Nephron (organoid): ENCODE measurements at regions not wholly inside any gene's neighbourhood (a gene's known extent, or its start where the extent isn't known, plus 50 kb on each side); places are given as distances from the start of the nearest gene placed in this dataset.

Experiments
- H3K27ac Mint-ChIP-seq, 3 experiments: 2 replicates each; pipeline ENCODE4 v1.8.0; 2020; ENCODE audit warnings: mixed read lengths in 3 of 3, mild to moderate bottlenecking in 2 of 3, moderate library complexity in 1 of 3
- H3K27me3 Mint-ChIP-seq: 2 replicates; pipeline ENCODE4 v1.8.0; 2021; ENCODE audit warnings: low read depth, mild to moderate bottlenecking, moderate library complexity, mixed read lengths
- H3K36me3 Mint-ChIP-seq: 2 replicates; pipeline ENCODE4 v1.8.0; 2020; ENCODE audit warnings: low read depth, mixed read lengths
- H3K4me1 Mint-ChIP-seq: 2 replicates; pipeline ENCODE4 v1.8.0; 2020; ENCODE audit warnings: mixed read lengths
- H3K4me3 Mint-ChIP-seq, 3 experiments: 2 replicates each; pipeline ENCODE4 v1.8.0; 2020; ENCODE audit warnings: mild to moderate bottlenecking in 3 of 3, mixed read lengths in 3 of 3, moderate library complexity in 2 of 3
- H3K9me3 Mint-ChIP-seq: 2 replicates; pipeline ENCODE4 v1.8.0; 2020; ENCODE audit warnings: mixed read lengths
- CTCF ChIP-seq, 3 experiments: fragments of 200-600 bp; sonication (generic); IDR thresholded peaks; one replicate each; pipeline ENCODE4 v1.5.0; 2021; ENCODE audit warnings: antibody characterized with exemption in 3 of 3; ENCODE audit not compliant: unreplicated experiment in 3 of 3

GRCh38 chr2:212929116-212929515 lies 222.3 kb downstream of the IKZF2 start:
- Mint-ChIP-seq H3K36me3 (no peaks in the 10 kb centered on the region), H3K27ac (no peak overlapping the region)

GRCh38 chr2:212928681-212929080 lies 222.7 kb downstream of the IKZF2 start:
- Mint-ChIP-seq H3K9me3 (no peaks in the 10 kb centered on the region), H3K4me1 (no peaks in the 10 kb centered on the region), H3K36me3 (no peaks in the 10 kb centered on the region), H3K27ac (no peak overlapping the region), H3K4me3 (no peak overlapping the region), H3K27me3 (no peaks in the 10 kb centered on the region)
- TF ChIP-seq CTCF (IDR thresholded peaks at IDR 0.05; ENCODE audit: unreplicated experiment in 3 of 3): no peak

More at GRCh38 chr2:212929116-212929515, 222.3 kb downstream of the IKZF2 start:
- Mint-ChIP-seq H3K4me3 (no peak overlapping the region), H3K4me1 (no peaks in the 10 kb centered on the region), H3K9me3 (no peaks in the 10 kb centered on the region), H3K27me3 (no peaks in the 10 kb centered on the region)
- no peak for TF ChIP-seq CTCF (IDR thresholded peaks at IDR 0.05; ENCODE audit: unreplicated experiment in 3 of 3)

- Mint-ChIP-seq H3K4me1 (no peaks in the 10 kb centered on the region), H3K4me3 (no peak overlapping the region), H3K36me3 (no peaks in the 10 kb centered on the region), H3K27me3 (no peaks in the 10 kb centered on the region), H3K27ac (no peak overlapping the region), H3K9me3 (no peaks in the 10 kb centered on the region)
- no peak for TF ChIP-seq CTCF (IDR thresholded peaks at IDR 0.05; ENCODE audit: unreplicated experiment in 3 of 3)
Measured at GRCh38 chr2:212926940-212927339, 224.5 kb downstream of the IKZF2 start.

- H3K4me1 Mint-ChIP-seq: no peaks in the 10 kb centered on the region
- no peak overlapping the region for H3K27ac Mint-ChIP-seq
- H3K27me3 Mint-ChIP-seq: no peaks in the 10 kb centered on the region
- TF ChIP-seq CTCF (IDR thresholded peaks at IDR 0.05; ENCODE audit: unreplicated experiment in 3 of 3): no peak
- no peaks in the 10 kb centered on the region for H3K9me3 Mint-ChIP-seq
- no peaks in the 10 kb centered on the region for H3K36me3 Mint-ChIP-seq
- no peak overlapping the region for H3K4me3 Mint-ChIP-seq
Measured at GRCh38 chr2:212923393-212923792, 228.0 kb downstream of the IKZF2 start.

- H3K27ac Mint-ChIP-seq: no peak overlapping the region
- no peak for TF ChIP-seq CTCF (IDR thresholded peaks at IDR 0.05; ENCODE audit: unreplicated experiment in 3 of 3)
- no peaks in the 10 kb centered on the region for H3K27me3 Mint-ChIP-seq
- H3K4me1 Mint-ChIP-seq: no peaks in the 10 kb centered on the region
- H3K4me3 Mint-ChIP-seq: no peak overlapping the region
- H3K36me3 Mint-ChIP-seq: no peaks in the 10 kb centered on the region
- no peaks in the 10 kb centered on the region for H3K9me3 Mint-ChIP-seq
Measured at GRCh38 chr2:212922701-212923100, 228.7 kb downstream of the IKZF2 start.

- Mint-ChIP-seq H3K4me3 (no peak overlapping the region), H3K4me1 (no peaks in the 10 kb centered on the region), H3K36me3 (no peaks in the 10 kb centered on the region), H3K27ac (no peak overlapping the region), H3K9me3 (no peaks in the 10 kb centered on the region), H3K27me3 (no peaks in the 10 kb centered on the region)
- no peak for TF ChIP-seq CTCF (IDR thresholded peaks at IDR 0.05; ENCODE audit: unreplicated experiment in 3 of 3)
Measured at GRCh38 chr2:212921711-212922110, 229.7 kb downstream of the IKZF2 start.
